Esophagus mucosa (tissue), 1 donor: ENCODE measurements at regions not wholly inside any gene's neighbourhood (a gene's known extent, or its start where the extent isn't known, plus 50 kb on each side); places are given as distances from the start of the nearest gene placed in this dataset.

Source experiments
- ATAC-seq: fragments of 200-7000 bp; cut with Tn5 transposase; one replicate; pipeline ENCODE4 v1.9.1; 2020
- donor health status: DM: yes; HTN: yes; CAD: no.

DNA sequence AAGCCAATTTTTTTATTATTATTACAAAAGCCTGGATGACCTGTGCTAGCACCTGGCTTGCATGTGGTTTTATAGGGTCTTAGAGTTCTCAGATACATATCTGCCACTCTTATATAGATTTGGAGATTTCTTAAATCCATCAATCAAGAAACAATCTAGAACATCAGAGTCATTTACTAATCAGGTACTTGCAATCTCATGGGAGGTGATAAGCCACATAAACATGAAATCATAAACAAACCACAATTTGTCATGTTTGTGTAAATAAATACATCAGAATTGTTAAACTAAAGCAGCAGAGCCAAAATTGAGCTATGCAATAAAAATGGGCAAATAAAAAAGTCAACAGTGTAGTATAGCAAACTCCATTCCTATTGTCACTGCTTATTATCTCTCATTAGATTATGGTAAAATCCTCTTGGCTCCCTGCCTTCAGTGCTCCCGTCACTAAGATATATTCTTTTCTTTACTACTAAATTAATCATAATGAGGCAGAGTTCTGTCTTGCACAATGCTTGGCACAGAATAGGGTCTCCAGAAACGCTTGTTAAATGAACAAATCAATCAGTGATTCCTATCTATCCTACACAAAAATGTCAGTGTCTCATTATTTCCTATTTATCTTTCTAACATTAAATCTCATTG is 108.7 kb upstream of the TTC29 start:
- ATAC-seq, result no peak

- ATAC-seq, result no peak
These were observed 111.4 kb upstream of the TTC29 start for GRCh38 chr4:147056940-147057610.

GRCh38 chr4:147057611-147058190 is 112.0 kb upstream of the TTC29 start:
- no peak for ATAC-seq

- no peak for ATAC-seq
These were observed 113.5 kb upstream of the TTC29 start for GRCh38 chr4:147059064-147059731.

DNA sequence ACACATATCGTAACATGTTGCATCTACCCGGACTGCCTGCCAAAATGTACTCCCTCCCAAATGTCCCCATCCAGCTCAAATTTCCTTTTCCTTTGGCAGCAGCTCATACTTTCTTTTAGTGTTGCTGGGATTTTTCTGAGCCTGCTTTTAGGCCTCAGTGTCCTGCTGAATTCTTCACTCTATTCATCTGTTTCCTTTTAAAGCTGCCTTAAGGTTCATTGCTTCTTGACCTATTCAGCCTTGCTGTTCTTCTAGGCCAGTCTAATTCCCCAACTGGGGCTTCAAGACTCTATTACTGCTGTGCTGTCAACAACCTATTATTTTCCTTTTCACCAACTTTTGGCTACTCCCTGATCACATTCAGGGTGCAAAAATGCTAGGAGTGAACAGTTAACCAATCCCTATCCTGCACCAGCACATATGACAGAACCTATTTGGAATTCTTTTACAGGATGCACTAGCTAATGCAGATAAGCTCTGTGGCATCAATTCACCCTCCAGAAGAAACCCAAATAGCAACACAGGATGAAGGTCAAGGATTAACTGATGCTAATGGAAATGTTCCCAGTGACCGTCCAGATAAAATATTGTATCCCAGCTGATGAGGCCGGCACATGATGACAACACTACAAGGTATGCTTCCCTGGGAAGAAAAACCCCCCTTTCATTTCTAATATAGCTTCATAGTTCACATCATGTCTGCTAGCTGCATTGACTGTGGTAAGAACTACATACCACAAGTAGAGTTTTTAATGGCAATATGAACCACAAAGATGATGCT is 114.7 kb upstream of the TTC29 start:
- ATAC-seq, result no peak

DNA sequence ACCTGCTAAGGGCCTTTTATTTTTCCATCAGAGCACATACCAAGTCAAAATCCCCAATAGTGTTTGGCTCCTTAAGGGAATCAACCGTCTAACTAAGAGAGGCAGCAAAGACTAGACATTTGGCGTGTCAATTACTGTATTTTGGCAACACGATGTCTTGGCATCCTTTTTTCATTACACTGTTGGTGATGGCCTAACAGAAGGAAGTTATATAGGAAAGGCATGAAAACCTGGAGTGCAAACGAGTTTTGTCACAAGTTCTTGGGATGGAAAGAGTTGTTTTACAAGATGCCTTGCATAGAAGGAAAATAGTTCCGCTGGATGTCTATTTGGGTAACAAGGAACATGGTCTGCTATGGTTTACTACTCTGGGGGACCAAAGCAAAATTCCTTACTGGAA is 119.2 kb upstream of the TTC29 start:
- no peak for ATAC-seq

DNA sequence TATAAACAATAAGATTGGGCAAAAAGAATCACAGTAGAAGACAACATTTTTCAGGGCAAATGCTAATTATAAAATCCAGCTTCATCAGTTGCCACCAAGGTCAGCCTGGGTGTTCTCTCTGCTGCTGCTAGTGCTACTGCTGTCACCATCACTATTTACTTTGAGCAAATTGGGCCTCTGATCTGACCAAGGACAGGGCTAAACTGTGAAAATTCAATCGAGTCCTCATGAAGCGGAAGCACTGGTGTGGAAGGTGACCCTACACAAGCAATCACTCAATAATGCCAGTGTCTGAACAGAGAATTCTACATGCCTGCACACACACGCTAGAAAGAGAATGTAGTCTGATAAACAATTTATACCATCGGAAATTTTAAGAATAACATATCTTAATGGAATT is 122.9 kb upstream of the TTC29 start:
- no peak for ATAC-seq

DNA sequence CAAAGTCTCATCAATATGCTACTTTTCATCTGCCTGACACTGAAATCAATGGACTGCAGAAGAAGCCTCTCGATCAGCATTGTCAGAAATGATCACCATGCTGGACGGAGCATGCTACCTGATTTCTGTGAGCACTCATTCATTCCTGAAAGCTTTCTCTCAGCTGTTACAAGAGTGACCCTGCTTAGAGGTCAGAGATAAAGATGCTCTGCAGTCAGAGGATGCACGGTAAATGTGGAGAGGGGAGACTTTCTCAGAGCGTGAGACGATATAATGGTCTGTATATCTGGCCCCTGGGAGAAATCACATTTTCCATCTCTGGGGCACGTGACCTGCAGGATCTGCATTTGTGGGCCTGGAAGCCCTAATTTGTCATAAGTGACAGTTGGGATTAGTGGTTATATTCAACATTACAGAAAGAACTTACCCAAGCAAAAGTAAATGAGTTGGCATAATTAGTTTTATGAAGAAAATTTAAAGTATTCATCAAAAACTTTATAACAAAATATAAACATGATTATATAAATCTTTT is 125.6 kb upstream of the TTC29 start:
- no peak for ATAC-seq

GRCh38 chr4:147076179-147076578 is 130.5 kb upstream of the TTC29 start:
- no peak for ATAC-seq

GRCh38 chr4:147076728-147077127 is 131.1 kb upstream of the TTC29 start:
- ATAC-seq, result no peak

DNA sequence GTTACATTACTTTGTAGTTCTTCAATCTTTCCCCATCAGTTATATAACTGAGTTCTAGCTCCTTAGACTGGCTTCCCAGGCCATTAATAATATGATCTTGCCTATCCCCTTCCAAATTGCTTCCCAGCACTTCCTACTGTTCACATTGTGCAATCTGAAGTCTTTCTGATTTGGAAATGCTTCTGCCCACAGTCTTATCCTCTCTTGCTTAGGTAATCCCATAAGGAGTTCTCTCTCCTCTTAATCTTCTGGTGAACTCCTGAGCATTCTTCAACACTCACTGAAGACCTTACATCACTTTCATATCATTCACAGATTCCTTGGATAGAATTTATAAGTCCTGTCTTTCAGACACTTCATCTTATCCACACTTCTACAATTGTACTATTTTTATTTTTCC is 132.7 kb upstream of the TTC29 start:
- ATAC-seq, result no peak

DNA sequence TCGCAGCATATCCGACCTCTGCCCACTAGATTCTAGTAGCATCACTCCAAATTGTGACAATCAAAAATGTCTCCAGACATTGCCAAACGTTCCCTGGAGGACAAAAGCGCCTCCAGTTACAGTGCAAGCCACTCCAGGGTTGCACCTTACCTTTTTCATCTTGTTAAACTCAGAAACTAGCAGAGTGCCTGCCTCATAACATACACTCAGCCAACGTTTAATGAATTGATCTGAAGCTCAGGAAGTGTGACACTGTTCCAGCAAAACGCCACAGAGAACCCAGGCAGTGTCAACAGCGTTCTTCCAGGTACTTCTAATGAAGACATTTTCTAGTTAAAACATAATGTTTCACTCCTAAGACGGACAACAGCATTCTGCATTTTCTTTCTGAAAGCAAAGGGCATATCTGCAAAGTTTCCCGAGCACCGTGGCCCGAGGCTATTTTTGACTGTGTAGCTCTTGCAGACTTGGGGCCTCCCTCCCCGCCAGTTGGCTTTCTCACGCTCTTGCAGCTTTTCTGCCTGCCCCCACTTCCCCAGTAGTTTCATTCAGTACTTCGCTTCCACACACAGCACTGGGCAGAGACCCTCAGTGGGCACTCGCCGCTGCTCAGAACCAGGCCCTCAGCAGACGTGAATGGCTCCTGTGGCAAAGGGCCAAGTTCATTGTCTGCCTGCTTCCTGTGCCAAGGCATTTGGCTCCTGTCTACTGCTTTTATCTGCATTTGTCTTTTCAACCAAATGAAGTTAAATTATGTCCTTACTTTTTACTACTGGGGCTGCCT is 133.4 kb upstream of the TTC29 start:
- ATAC-seq, result no peak

GRCh38 chr4:147084861-147085260 is 139.2 kb upstream of the TTC29 start:
- no peak for ATAC-seq

DNA sequence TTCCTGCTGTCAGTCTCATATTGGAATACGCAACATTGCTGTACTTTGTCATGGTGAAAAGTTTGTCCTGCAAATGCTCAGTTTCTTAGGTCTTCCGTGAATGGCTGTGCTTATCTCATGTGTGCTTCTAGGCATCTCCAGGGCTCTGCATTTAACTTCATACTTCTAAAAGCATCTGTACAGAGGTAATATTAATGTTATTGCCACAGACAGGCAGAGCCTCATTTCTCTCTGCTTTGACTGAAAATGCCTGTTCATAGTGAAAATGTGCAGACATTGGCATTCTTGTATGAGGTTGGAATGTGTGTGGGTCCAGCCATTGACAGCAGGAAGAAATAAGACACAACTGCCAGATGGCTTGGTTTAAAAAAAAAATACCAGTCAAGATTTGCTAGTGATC is 140.1 kb upstream of the TTC29 start:
- no peak for ATAC-seq

GRCh38 chr4:147088146-147088545 is 142.5 kb upstream of the TTC29 start:
- ATAC-seq, result no peak

DNA sequence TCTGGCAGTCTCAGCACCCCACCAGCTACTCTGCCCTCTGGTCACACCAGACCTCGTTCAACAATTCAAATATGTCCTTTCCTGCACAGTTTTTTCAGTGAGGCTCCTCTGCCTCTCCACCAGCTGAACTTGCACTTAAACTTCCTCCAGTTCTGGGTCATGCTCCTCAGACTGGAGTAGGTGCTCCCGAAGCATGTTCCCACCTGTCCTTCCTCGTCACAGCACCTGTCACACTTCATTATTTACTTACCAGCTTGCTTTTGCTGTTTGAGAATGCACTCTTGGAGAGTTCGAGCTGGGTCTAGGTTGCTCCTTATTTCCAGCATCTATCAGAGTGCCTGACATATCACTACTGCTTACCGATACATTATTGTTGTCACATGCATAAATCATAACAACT is 144.8 kb upstream of the TTC29 start:
- ATAC-seq, result peak; percentile 22

DNA sequence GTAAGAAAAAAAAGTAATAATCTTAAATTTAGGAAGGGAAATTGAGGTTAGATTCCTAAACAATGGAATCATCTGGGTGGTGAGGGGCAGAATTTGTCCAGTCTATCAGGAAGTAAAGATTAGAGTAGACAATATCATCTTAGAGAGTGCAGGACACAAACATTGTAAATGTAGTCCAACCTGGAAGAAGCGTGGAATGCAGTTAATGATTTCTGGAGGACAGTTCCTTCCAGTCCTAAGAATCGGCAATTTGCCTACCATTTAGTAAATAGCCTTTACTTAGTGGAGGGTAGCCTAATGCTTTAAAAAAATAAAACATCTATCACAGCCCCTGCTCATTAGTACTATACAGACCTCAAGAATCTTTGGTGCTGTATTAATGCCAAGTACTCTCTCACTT is 147.5 kb upstream of the TTC29 start:
- no peak for ATAC-seq

GRCh38 chr4:147094238-147094637 is 148.6 kb upstream of the TTC29 start:
- no peak for ATAC-seq

GRCh38 chr4:147096667-147097604 is 151.3 kb upstream of the TTC29 start:
- ATAC-seq, result no peak

GRCh38 chr4:147101678-147102077 is 156.0 kb upstream of the TTC29 start:
- ATAC-seq, result no peak

- ATAC-seq, result no peak
These were observed 156.9 kb upstream of the TTC29 start for GRCh38 chr4:147102596-147102995.
